ENCODE measurements at regions not wholly inside any gene's neighbourhood (a gene's known extent, or its start where the extent isn't known, plus 50 kb on each side); places are given as distances from the start of the nearest gene placed in this dataset.

DNA sequence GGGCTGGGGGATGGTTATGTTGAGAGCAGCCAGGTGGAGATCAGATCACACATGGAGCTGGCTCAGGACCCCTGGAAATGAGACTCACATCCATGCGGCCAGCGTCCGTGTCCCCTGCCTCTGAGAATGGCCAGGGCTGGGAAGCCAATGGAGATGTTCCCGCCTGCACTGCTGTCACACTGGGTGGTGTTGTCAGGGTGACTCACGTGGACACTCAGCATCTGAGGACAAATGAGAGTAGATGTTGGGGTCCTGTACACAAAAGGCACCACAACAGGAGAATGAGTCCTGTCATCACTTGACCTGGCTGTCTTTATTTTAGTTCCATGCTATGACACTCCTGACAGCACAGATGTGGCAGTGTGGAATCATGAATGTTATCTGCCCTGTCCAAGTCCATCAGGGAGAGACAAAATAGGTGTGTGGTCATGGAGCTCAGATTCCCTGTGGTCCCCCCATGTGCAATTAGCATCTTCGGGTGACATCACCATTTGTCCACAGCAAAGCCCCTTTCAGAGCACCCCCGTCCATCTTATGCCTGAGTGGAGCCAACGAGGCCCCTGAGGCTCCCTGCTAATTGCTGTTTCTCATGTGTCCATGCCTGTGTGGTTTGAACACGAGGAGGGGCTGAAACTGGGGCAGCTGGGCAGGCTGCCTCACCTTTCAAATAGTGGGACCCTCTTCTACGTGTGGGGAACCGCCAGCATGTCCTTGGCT, 393.5 kb downstream of the AACS start:
- no peaks in the 10 kb centered on the region for H3K36me3 ChIP-seq
- no peaks in the 10 kb centered on the region for H3K27me3 ChIP-seq
- no peaks in the 10 kb centered on the region for H4K20me1 ChIP-seq
- no peak overlapping the region for H3K4me2 ChIP-seq
- H3K4me3 ChIP-seq, result no peak overlapping the region
- H3K4me1 ChIP-seq, result no peaks in the 10 kb centered on the region
- H3K9me3 ChIP-seq, result peaks cover 17% of the 10 kb centered on the region
- H3K9ac ChIP-seq, result no peak overlapping the region
- TF ChIP-seq Cebpa-rat (IDR thresholded peaks at IDR 0.05), result no peak
- no peak overlapping the region for H3K27ac ChIP-seq

GRCh38 chr12:125461831-125462230, 396.6 kb downstream of the AACS start:
- TF ChIP-seq Cebpa-rat (IDR thresholded peaks at IDR 0.05), result no peak
- no peaks in the 10 kb centered on the region for H4K20me1 ChIP-seq

DNA sequence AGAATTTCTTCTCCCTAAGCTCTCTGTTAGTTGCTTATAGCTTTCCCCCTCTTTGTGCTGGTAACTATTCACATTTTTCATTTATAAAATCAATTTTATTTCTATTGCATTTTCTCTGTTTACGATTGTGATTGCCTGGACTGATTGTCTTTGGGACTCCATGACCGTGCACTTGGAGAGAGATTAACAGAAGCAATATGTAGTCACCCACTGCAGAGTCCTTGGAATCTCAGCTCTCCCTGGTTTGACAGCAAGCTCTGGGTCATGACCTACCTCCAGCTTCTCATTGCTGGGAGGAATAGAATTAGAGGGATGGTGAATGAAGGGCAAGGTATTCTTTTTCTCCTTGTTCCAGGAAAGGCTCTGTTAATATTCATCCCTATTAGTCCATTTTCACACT, 398.2 kb downstream of the AACS start:
- no peaks in the 10 kb centered on the region for H3K27me3 ChIP-seq
- no peaks in the 10 kb centered on the region for H3K4me1 ChIP-seq
- H3K4me2 ChIP-seq, result no peak overlapping the region
- peaks cover 17% of the 10 kb centered on the region for H3K9me3 ChIP-seq
- H3K36me3 ChIP-seq, result no peaks in the 10 kb centered on the region
- H3K4me3 ChIP-seq, result no peak overlapping the region
- no peaks in the 10 kb centered on the region for H4K20me1 ChIP-seq
- TF ChIP-seq Cebpa-rat (IDR thresholded peaks at IDR 0.05), result no peak
- H3K9ac ChIP-seq, result no peak overlapping the region
- H3K27ac ChIP-seq, result no peak overlapping the region

More at GRCh38 chr12:125461831-125462230, 396.6 kb downstream of the AACS start:
- no peaks in the 10 kb centered on the region for H3K4me1 ChIP-seq
- no peaks in the 10 kb centered on the region for H3K36me3 ChIP-seq
- H3K9ac ChIP-seq, result no peak overlapping the region
- H3K27me3 ChIP-seq, result no peaks in the 10 kb centered on the region
- H3K9me3 ChIP-seq, result peaks cover 17% of the 10 kb centered on the region
- H3K27ac ChIP-seq, result no peak overlapping the region
- no peak overlapping the region for H3K4me2 ChIP-seq
- H3K4me3 ChIP-seq, result no peak overlapping the region

- Histone ChIP-seq H3K9me3 (no peaks in the 10 kb centered on the region; the same call in 1 of the 2 replicates), H4K20me1 (no peaks in the 10 kb centered on the region), H3K36me3 (no peaks in the 10 kb centered on the region), H3K4me3 (no peak overlapping the region), H3K4me1 (no peaks in the 10 kb centered on the region), H3K27ac (no peak overlapping the region), H3K9ac (no peak overlapping the region), H3K27me3 (no peaks in the 10 kb centered on the region), H3K4me2 (no peak overlapping the region)
- no peak for TF ChIP-seq Cebpa-rat (IDR thresholded peaks at IDR 0.05)
Observed at GRCh38 chr12:125467363-125467762, 402.1 kb downstream of the AACS start.

DNA sequence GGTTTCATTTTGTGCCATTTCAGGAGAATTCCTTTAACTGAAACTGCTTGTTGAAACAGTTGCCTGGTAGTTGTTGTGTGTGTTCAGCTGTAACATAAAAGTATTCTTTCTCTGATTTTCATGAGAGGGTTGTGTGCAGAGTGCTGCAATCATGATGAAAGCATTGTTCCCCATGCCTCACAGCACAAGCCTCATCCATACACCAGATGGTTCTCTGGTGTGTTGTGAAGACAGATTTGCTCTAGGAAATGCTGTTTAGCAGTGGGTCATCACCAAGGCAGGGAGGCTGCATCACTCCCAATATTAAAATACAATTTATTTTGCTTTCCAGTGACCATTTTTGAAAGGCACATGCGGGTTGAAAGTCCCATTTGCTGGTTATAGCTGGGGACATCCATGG, 404.4 kb downstream of the AACS start:
- no peak for TF ChIP-seq Cebpa-rat (IDR thresholded peaks at IDR 0.05)
- H3K4me1 ChIP-seq, result no peaks in the 10 kb centered on the region
- no peaks in the 10 kb centered on the region for H3K36me3 ChIP-seq
- H3K9me3 ChIP-seq, result no peaks in the 10 kb centered on the region
- no peak overlapping the region for H3K27ac ChIP-seq
- H3K9ac ChIP-seq, result no peak overlapping the region
- H3K4me2 ChIP-seq, result no peak overlapping the region
- H3K27me3 ChIP-seq, result no peaks in the 10 kb centered on the region
- H4K20me1 ChIP-seq, result no peaks in the 10 kb centered on the region
- H3K4me3 ChIP-seq, result no peak overlapping the region

DNA sequence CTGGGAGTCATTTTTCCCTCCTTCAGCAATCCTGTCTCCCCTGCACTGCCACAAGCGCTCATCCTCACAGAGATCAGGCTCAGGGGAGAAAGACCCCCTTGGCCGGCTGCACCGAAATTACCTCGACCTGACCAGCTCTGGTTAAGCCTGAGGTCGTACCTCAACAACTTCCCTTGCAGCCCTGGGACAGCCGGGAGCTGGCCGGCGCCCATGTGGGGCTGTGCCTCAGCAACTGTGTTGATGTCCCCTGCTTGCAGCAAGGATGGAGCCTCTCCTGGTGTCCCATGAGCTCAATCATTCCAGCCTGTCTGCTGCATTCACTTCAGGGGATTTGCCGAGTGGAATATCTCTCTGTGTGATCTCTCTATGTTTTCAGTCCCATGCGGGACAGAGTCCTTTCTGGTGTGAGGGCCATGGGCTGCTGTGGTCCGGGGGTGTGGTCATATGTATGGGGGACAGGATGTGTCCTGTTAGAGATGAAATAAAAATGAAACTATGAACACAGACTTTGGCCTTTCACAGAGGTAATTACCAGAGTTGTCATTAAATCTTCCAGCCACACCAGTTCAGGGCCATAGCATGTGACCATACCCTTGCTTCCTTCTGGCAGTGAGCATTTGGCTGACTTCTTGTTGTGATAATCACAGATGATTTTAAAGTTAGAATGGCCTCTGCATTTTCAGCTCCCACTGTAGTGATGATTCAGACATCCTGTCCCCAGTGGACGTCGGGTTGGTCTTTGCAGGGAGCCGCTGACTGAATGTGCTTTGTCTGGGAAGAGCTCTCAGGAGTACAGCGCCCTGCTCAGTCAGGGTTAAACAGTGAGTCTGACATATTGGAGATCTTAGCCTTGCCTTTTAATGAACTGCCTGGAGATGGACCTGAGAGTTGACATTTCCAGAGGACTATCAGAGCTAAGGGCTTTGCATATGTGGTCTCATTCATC, 405.9 kb downstream of the AACS start:
- no peak overlapping the region for H3K4me2 ChIP-seq
- H3K9ac ChIP-seq, result no peak overlapping the region
- H3K4me1 ChIP-seq, result no peaks in the 10 kb centered on the region
- no peaks in the 10 kb centered on the region for H3K9me3 ChIP-seq
- no peaks in the 10 kb centered on the region for H3K27me3 ChIP-seq
- no peaks in the 10 kb centered on the region for H4K20me1 ChIP-seq
- TF ChIP-seq Cebpa-rat (IDR thresholded peaks at IDR 0.05), result no peak
- H3K4me3 ChIP-seq, result no peak overlapping the region
- H3K36me3 ChIP-seq, result no peaks in the 10 kb centered on the region
- no peak overlapping the region for H3K27ac ChIP-seq

DNA sequence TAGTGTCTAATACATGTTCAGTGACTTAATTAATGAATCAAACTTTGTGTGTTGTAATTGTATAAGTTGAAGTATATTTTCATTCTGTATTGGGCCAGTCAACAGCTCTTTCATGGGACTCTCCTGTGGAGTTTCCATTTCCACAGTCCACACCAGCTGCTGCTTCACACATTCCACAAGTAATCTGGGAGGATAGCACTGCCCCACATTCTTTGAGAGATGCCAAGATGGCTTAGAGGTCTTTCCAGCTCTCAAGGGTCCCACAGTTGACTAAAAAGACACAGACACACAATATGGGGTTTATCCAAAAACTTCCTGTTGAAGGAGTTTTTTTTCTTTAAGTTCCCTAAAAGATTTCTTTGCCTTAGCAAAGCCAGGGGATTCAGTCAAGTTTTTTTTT, 408.3 kb downstream of the AACS start:
- Histone ChIP-seq H3K27me3 (no peaks in the 10 kb centered on the region), H3K9ac (no peak overlapping the region), H3K27ac (no peak overlapping the region), H3K9me3 (no peaks in the 10 kb centered on the region), H3K36me3 (no peaks in the 10 kb centered on the region), H3K4me2 (no peak overlapping the region), H3K4me3 (no peak overlapping the region), H3K4me1 (no peaks in the 10 kb centered on the region), H4K20me1 (no peaks in the 10 kb centered on the region)
- no peak for TF ChIP-seq Cebpa-rat (IDR thresholded peaks at IDR 0.05)

DNA sequence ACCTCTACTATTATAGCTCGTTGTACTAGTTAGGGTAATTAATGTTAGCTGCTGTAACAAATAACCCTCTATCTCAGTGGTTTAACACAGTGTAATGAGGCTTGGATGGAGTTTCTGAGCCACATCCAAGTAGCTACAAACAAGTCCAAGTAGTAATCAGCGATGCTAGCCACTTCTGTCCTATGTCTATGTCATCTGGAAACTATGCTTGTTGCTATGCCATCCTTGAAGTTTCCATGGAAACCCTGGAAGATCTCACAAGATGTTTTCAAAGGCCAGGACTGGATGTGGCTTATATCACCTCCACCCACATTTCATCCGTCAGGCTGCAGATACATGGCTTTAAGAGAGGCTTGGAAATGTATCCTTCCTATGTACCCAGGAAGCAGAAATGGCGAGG, 422.1 kb downstream of the AACS start:
- no peak overlapping the region for H3K4me3 ChIP-seq
- H3K4me2 ChIP-seq, result no peak overlapping the region
- H3K27ac ChIP-seq, result no peak overlapping the region
- no peak for TF ChIP-seq Cebpa-rat (IDR thresholded peaks at IDR 0.05)
- no peaks in the 10 kb centered on the region for H3K36me3 ChIP-seq
- no peaks in the 10 kb centered on the region for H3K27me3 ChIP-seq
- no peaks in the 10 kb centered on the region for H4K20me1 ChIP-seq
- H3K4me1 ChIP-seq, result no peaks in the 10 kb centered on the region
- peaks cover 7% of the 10 kb centered on the region for H3K9me3 ChIP-seq
- H3K9ac ChIP-seq, result no peak overlapping the region

DNA sequence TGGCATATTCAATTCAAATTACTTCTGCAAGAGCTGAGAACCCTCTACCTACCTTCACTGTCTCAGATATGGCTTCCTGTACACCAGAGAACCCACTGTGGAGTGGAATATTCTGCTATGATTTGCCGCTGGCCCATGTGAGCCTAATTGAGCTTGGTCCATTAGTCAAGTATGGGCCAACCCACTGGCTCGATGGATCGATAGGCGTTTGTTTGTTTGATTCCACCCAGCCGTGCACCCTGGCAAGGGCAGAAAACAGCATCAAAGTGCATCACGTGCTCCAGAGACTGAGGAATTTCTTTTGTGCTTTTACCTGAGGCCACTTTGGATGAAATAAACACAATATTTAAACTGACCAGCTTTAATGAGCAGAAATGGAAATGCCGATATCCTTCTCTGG, 426.3 kb downstream of the AACS start:
- no peak overlapping the region for H3K4me2 ChIP-seq
- no peak for TF ChIP-seq Cebpa-rat (IDR thresholded peaks at IDR 0.05)
- H3K9ac ChIP-seq, result no peak overlapping the region
- no peaks in the 10 kb centered on the region for H3K36me3 ChIP-seq
- H3K27ac ChIP-seq, result no peak overlapping the region
- H4K20me1 ChIP-seq, result no peaks in the 10 kb centered on the region
- H3K4me1 ChIP-seq, result no peaks in the 10 kb centered on the region
- peaks cover 4% of the 10 kb centered on the region for H3K9me3 ChIP-seq
- no peaks in the 10 kb centered on the region for H3K27me3 ChIP-seq
- H3K4me3 ChIP-seq, result no peak overlapping the region
